ENCODE measurements at regions not wholly inside any gene's neighbourhood (a gene's known extent, or its start where the extent isn't known, plus 50 kb on each side); places are given as distances from the start of the nearest gene placed in this dataset.

- DNase-seq (ENCODE audit: low read depth), result no peak
- no peak for TF ChIP-seq CTCF (conservative IDR thresholded peaks at IDR 0.05; ENCODE audit: low read depth, low read length)
- H3K4me3 ChIP-seq (ENCODE audit: low read depth, low read length), result no peak overlapping the region
Observed at GRCh38 chr7:46160861-46161260, 239.8 kb upstream of the IGFBP3 start.

DNA sequence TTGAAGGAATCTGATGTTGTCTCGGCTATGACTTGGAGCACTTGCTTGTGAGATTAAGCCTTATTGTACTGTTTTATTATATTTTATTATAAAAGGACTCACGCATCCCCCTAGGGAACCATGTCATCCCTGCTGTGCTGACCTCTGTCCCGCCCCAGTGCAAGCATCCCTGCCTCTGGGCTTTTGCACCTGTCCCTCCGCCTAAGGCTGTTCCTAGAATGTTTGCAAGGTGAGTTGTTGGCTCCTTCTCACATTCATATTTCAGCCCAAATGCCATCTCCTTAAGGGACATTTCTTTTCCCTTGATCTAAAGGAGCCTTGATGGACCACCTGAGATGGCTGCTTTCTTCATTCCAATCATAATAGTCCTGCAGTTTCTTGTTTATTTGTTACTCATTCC, 236.9 kb upstream of the IGFBP3 start:
- H3K4me3 ChIP-seq (ENCODE audit: low read depth, low read length), result no peak overlapping the region
- DNase-seq (ENCODE audit: low read depth), result no peak
- no peak for TF ChIP-seq CTCF (conservative IDR thresholded peaks at IDR 0.05; ENCODE audit: low read depth, low read length)

- H3K4me3 ChIP-seq (ENCODE audit: low read depth, low read length), result no peak overlapping the region
- no peak for DNase-seq (ENCODE audit: low read depth)
- no peak for TF ChIP-seq CTCF (conservative IDR thresholded peaks at IDR 0.05; ENCODE audit: low read depth, low read length)
Observed at GRCh38 chr7:46157404-46157803, 236.3 kb upstream of the IGFBP3 start.

GRCh38 chr7:46156853-46157252, 235.8 kb upstream of the IGFBP3 start:
- TF ChIP-seq CTCF (conservative IDR thresholded peaks at IDR 0.05; ENCODE audit: low read depth, low read length), result no peak
- H3K4me3 ChIP-seq (ENCODE audit: low read depth, low read length), result no peak overlapping the region
- DNase-seq (ENCODE audit: low read depth), result no peak

GRCh38 chr7:46156086-46156485, 235.0 kb upstream of the IGFBP3 start:
- TF ChIP-seq CTCF (conservative IDR thresholded peaks at IDR 0.05; ENCODE audit: low read depth, low read length), result no peak
- H3K4me3 ChIP-seq (ENCODE audit: low read depth, low read length), result no peak overlapping the region
- no peak for DNase-seq (ENCODE audit: low read depth)

GRCh38 chr7:46155367-46155766, 234.3 kb upstream of the IGFBP3 start:
- TF ChIP-seq CTCF (conservative IDR thresholded peaks at IDR 0.05; ENCODE audit: low read depth, low read length), result no peak
- no peak for DNase-seq (ENCODE audit: low read depth)

GRCh38 chr7:46153951-46154787, 233.1 kb upstream of the IGFBP3 start:
- peak; percentile 31 for DNase-seq (ENCODE audit: low read depth)
- no peak overlapping the region for H3K4me3 ChIP-seq (ENCODE audit: low read depth, low read length)
- TF ChIP-seq CTCF (conservative IDR thresholded peaks at IDR 0.05; ENCODE audit: low read depth, low read length), result no peak

More at GRCh38 chr7:46155367-46155766, 234.3 kb upstream of the IGFBP3 start:
- no peak overlapping the region for H3K4me3 ChIP-seq (ENCODE audit: low read depth, low read length)
